Dedifferentiated amniotic fluid mesenchymal stem cell (primary cell): ENCODE measurements at regions not wholly inside any gene's neighbourhood (a gene's known extent, or its start where the extent isn't known, plus 50 kb on each side); places are given as distances from the start of the nearest gene placed in this dataset.
"Not testable (repeated sequence)": the region's sequence is repeated elsewhere in the genome, so short reads cannot be mapped to it uniquely, and the experiment has no call there.

ENCODE experiments used
- DNase-seq: peaks from one replicate; pipeline ENCODE4 v3.0.0-alpha.2; 2016; ENCODE audit errors: extremely low spot score

DNA sequence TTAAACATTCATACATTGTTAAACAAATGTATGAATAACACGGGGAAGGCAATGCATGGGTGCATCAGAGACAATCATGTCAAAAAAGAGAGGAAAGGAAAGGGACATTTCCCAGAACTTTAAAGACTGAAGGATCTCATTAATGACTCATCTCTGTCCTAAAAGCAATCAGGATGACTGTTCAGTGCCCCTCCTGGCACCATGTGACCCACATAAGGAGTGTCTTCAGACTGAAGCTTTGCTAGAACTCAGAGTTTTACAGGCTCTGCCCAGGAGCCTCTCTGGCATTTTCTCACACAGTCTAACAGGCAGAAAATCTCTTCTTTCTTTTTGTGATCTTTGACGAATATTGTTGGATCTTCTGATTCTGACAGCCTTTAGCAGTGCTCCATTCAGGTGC lies 315.3 kb downstream of the OTUD1 start:
- DNase-seq: no peak

GRCh38 chr10:23754941-23755340 lies 316.1 kb downstream of the OTUD1 start:
- DNase-seq: no peak

DNA sequence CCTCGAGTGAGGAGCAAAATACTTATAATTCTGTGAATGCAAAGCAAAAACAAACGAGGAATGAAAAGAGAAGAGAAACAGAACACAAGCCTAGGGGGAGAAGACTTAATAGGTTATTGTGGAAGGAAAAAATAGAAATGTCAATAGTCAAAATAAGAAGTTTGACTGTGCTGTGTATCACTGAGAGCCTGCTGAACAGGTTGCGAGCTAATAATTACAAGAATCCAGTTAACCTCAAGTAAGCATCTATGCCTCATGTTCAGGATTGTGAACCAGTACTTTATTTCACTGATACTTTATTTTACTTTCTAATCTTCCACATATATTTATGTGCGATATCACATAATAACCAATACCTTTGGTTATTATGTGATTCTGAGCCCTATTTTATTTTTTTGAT lies 316.7 kb downstream of the OTUD1 start:
- DNase-seq: no peak

DNA sequence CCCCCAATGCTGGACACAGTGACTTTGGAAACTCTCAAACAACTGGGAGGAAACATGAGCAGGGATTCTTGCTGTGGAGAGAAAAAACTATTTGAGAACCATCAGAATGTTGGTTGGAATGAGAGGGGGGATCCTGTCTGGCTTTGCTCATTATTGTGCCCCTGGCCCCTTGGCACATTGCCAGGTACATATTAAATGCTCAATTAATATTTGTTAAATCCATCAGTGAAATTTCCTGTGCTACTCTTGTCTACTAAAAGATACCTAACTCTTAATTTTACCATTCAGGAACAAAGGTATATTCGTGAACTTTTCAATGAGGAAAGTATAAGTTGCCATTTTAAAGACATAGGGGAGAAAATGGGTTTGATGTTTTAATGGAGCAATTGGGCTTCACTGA lies 329.4 kb downstream of the OTUD1 start:
- no peak for DNase-seq

DNA sequence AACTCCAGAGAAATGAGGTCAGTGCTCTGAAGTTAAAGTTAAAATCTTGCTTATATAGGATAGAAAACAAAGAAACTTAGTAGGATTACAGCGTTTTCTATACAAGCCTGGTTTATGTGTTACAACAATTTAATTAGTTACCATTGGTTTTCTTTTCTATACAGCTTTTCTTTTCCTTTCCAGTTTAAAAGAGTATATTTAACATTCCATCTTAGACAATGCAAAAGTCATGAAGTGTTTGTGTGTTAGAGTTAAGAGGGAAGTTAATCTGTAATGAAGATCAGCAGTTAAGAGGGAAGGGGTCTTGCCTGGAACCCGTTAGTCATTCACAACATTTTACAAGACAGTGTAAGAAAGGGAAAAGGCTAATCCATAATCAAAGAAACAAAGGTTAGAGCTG lies 338.3 kb downstream of the OTUD1 start:
- DNase-seq: no peak

GRCh38 chr10:23779301-23779700 lies 340.4 kb downstream of the OTUD1 start:
- no peak for DNase-seq

DNA sequence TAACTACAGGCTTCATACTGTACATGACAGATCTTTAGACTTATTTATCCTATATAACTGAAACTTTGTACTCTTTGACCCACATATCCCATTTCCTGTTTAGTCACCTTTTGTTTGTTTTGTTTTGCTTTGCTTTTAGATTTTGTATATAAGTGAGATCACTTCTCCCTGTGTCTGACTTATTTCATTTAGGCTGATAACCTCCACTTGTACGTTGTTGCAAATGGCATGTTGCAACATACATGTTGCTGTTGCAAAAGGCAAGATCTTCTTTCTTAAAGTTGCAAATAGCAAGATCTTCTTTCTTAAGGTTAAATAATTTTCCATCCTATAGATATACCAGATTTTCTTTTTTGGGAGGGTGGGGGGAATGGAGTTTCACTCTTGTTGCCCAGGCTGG lies 341.5 kb downstream of the OTUD1 start:
- DNase-seq: no peak

DNA sequence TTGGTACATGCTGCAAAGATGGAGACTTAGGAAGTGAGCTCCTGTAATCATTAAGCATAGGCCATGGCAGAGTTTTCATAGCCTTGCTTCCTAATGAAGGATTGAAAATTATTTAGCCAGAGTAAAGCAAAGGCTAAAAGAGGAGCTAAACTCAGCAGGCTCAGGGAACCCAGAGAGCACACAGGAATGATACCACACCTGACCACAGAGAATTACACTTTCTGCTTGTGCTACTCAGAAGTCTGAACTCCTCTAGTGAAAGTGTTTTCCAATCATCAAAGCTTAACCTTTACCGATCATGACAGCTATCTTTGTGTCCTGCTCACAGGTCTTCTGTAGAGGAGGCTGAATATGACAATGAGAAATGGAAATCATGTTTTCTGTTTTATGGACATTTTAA lies 347.7 kb downstream of the OTUD1 start:
- DNase-seq: no peak

DNA sequence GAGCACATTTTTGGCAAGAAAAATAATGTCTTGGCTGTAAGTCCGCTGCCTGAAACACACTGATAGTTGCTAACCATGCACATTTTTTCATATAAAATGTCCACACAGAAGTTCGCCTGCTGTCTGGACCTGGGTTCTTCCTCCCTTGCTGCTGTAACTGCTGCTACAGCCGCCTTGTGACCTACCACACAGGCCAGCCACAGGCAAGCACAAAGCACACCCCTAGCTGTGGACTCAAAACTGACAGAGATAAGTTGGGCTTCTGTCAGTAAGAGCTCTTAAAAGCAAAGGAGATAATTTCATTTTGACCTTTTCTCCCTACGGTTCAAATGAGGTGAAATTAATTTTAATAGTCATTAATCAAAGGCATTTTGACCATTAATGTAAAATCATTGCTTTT lies 354.7 kb downstream of the OTUD1 start:
- no peak for DNase-seq

- not testable (repeated sequence) for DNase-seq
Measured at GRCh38 chr10:23797452-23797851, 358.6 kb downstream of the OTUD1 start.

- no peak for DNase-seq
Measured at GRCh38 chr10:23804125-23804524, 365.2 kb downstream of the OTUD1 start.

DNA sequence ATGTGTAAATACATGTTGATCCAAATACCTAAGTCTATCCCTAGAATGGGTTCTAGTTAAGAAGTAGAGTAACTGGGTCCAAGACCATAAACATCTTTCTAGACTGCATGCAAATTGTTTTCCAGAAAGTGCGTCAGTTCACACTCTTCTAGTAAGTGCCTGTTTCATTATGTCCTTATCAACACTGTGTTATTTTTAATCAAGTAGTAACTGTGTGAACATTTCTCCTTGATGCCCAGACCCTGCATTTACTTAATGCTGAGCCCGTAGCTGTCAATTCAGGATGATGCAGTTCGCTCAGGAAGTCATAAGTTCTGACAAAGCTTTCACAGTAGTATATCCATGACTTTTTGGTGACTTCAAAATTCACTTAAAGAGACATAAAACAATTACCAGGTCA lies 374.8 kb downstream of the OTUD1 start:
- no peak for DNase-seq

DNA sequence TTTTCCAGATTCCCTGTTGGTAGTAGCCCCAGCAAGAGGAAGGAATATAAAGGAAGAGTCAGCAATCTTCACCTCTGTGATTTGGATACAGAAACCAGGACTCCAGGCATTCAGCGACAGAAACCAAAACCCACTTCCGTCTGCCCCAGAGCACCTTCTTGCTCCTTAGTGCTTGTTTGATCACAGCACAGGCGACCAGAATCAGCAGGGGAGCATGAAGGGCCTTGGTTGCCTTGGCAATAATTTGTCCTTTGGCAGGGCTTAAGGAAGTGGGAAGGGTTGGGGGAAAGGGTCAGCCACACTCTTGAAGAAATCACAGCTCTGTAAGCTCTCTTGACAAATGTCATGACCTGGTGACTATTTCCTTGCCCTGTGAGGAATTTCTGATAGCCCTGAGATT lies 379.6 kb downstream of the OTUD1 start:
- no peak for DNase-seq

DNA sequence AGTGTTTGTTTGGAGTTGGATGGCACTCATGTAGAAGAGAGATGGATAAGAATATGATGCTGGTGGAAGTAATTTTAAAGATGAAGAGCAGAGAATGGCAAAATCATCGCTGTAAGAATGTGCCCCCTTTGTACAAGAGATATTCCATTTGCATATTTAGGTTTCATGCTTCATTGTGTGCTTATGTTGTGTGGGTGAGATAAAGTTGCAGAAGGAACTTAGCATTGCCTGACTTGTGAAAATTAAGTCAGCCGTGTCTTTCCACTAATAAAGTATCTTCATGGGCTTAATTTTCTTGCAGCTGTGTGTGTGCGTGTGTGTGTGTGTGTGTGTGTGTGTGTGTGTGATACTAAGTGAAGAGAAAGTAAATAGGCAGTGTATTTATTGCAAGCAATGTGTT lies 381.9 kb downstream of the OTUD1 start:
- no peak for DNase-seq

DNA sequence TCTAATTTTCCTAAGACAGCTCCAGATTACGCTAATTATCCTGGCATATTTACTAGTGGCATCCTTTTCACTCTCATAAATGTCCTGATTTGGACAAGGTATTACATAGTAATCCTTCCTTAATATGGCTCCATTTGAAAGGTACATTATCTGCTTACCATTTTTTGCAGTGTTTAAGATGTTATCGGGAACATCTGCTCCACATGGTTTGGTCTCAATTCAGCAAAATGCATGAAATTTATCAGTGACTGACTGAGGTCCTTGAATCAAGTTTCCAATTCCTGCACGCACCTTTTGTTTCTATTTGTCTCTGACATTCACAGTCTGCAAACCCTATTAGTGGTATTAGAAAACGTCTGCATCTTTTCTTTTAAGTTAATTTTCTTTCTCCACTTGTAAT lies 384.1 kb upstream of the KIAA1217 start:
- DNase-seq: no peak

DNA sequence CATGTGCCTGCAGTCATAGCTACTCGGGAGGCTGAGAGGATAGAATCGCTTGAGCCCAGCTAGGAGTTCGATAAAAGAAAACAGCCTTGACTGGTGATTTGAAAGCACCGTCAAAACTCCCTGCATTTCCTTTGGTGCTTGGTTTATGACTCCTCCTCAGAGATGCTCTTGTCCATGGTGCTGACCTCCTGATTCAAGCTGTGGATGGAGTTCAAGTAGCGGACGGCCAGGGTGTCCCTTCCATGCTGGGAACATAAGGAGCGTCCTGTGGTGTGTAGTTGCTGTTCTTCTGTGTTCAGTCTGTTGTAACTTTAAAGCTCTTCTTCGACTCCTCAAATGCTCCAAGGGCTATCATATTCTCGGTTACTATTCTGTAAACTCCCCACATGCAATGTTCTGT lies 382.5 kb upstream of the KIAA1217 start:
- DNase-seq: no peak

- DNase-seq: no peak
Measured at GRCh38 chr10:23829556-23829955, 379.4 kb upstream of the KIAA1217 start.

- no peak for DNase-seq
Measured at GRCh38 chr10:23834091-23834490, 374.8 kb upstream of the KIAA1217 start.

DNA sequence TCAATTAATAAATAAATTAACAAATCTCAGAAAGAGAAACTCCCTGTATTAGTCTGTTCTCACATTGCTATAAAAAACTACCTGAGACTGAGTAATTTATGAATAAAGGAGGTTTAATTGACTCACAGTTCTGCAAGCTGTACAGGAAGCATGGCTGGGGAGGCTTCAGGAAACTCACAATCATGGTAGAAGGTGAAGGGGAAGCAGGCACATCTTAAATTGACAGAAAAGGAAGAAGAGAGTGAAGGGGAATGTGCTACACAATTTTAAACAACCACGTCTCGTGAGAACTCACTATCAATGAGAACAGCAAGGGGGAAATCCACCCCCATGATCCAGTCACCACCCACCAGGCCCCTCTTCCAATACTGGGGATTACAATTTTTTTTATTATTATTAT lies 358.3 kb upstream of the KIAA1217 start:
- no peak for DNase-seq

DNA sequence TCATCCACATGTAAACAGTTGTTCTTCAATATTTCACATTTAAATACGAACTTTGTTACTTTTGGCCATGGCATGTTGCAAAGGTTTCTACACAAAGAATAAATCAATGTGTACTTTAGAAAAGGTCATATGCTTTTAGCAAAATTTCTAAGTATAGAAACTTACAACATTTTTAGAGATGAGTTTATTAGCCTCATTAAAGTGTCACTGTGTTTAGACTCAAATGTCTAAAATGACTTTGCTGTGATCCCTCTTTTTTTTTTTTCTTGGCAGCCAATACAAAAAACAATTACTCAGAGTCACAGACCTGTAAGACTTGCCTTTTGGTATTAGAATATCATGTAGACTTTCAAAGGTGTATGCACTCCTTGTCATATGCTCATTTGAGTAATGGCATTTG lies 349.3 kb upstream of the KIAA1217 start:
- no peak for DNase-seq

- no peak for DNase-seq
Measured at GRCh38 chr10:23864631-23865147, 344.2 kb upstream of the KIAA1217 start.

- not testable (repeated sequence) for DNase-seq
Measured at GRCh38 chr10:23866985-23867384, 342.0 kb upstream of the KIAA1217 start.

- no peak for DNase-seq
Measured at GRCh38 chr10:23868121-23868520, 340.8 kb upstream of the KIAA1217 start.

GRCh38 chr10:23869548-23869947 lies 339.4 kb upstream of the KIAA1217 start:
- no peak for DNase-seq

DNA sequence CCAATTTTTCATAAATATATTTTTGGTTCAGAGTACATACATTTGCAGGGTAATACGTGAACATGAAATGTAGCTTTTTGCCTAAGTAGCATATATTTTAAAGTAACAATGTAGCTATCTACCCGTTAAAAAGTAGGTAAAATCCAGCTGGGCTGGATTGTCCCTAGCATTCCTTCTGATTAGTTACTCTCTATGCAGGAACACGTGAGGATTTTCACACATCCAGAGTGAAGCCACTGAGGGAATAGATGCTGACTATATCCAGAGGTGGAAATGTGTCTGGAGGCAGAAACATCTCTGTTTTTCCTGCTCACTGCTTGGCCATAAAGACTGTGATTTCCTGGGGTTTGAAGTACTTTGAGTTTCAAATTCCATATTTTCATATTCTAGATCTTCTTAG lies 338.9 kb upstream of the KIAA1217 start:
- no peak for DNase-seq
